ENCODE measurements at regions not wholly inside any gene's neighbourhood (a gene's known extent, or its start where the extent isn't known, plus 50 kb on each side); places are given as distances from the start of the nearest gene placed in this dataset.
"Not testable (repeated sequence)": the region's sequence is repeated elsewhere in the genome, so short reads cannot be mapped to it uniquely, and the experiment has no call there.

- Histone ChIP-seq H3K27me3 (no peaks in the 10 kb centered on the region), H3K4me3 (no peak overlapping the region), H3K27ac (no peak overlapping the region), H3K9me3 (no peaks in the 10 kb centered on the region), H3K36me3 (no peaks in the 10 kb centered on the region), H3K4me1 (no peaks in the 10 kb centered on the region)
- no peak for DNase-seq
- intact Hi-C loops (cut with DNase I) = no loop called here
- no peak for TF ChIP-seq POLR2A (IDR thresholded peaks at IDR 0.05)
- TF ChIP-seq, protein P1, sequence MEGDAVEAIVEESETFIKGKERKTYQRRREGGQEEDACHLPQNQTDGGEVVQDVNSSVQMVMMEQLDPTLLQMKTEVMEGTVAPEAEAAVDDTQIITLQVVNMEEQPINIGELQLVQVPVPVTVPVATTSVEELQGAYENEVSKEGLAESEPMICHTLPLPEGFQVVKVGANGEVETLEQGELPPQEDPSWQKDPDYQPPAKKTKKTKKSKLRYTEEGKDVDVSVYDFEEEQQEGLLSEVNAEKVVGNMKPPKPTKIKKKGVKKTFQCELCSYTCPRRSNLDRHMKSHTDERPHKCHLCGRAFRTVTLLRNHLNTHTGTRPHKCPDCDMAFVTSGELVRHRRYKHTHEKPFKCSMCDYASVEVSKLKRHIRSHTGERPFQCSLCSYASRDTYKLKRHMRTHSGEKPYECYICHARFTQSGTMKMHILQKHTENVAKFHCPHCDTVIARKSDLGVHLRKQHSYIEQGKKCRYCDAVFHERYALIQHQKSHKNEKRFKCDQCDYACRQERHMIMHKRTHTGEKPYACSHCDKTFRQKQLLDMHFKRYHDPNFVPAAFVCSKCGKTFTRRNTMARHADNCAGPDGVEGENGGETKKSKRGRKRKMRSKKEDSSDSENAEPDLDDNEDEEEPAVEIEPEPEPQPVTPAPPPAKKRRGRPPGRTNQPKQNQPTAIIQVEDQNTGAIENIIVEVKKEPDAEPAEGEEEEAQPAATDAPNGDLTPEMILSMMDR (IDR thresholded peaks at IDR 0.05) = no peak
- WGBS, 2 donors = 66 to 89% methylated on average over 3 of the region's 3 CpGs
Observed at GRCh38 chr3:34676436-34676835, 878.0 kb downstream of the PDCD6IP start.

- TF ChIP-seq POLR2A (IDR thresholded peaks at IDR 0.05) = no peak
- TF ChIP-seq, protein P1 (IDR thresholded peaks at IDR 0.05) = no peak
Observed at GRCh38 chr3:34678575-34678974, 880.1 kb downstream of the PDCD6IP start.

DNA sequence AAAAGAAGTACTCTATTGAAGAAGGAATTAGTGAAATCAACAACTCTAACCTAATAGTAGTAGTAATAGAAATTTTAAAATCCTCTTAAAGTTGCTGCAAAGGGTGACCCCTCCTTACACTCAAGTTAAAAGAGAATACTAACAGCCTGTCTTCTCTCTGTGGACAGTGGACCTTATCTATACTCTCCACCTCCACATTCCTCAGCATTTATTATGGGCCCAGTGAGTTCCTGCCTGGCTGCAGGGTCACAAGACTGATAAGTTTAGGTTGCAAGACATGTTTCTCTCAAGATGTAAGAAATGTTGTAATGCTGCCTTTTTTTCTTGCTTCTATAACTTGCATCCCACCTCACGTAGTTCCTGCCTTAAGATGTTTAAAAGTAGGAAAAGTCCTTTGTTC is 880.6 kb downstream of the PDCD6IP start:
- intact Hi-C loops (cut with DNase I); H3K36me3 ChIP-seq; H3K9me3 ChIP-seq; DNase-seq; H3K27me3 ChIP-seq; H3K27ac ChIP-seq; H3K4me1 ChIP-seq; H3K4me3 ChIP-seq: not testable (repeated sequence)
- 71 to 72% methylated on average over 1 of the region's 1 CpG for WGBS, 2 donors

More at GRCh38 chr3:34678575-34678974, 880.1 kb downstream of the PDCD6IP start:
- no peak overlapping the region for H3K27ac ChIP-seq
- no peaks in the 10 kb centered on the region for H3K4me1 ChIP-seq
- H3K27me3 ChIP-seq = no peaks in the 10 kb centered on the region
- no peak for DNase-seq
- intact Hi-C loops (cut with DNase I) = no loop called here
- no peak overlapping the region for H3K4me3 ChIP-seq
- no peaks in the 10 kb centered on the region for H3K36me3 ChIP-seq
- no peaks in the 10 kb centered on the region for H3K9me3 ChIP-seq

DNA sequence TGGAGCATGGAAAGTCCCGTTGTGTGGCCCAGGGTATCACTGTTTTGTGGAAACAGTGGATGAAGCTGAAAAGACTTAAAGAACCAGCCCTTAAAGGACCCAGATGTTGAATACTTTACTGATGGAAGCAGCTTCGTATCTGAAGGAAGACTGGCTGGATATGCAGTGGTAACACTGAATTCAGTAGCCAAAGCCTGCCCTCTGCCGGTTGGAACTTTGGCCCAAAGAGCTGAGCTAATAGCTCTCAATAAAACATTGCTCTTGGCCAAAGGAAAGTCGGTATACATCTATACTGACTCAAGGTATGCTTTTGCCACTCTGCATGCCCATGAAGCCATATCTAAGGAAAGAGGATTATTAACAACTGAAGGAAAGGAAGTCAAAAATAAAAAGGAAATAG is 885.4 kb downstream of the PDCD6IP start:
- intact Hi-C loops (cut with DNase I) = loop anchor here (10.0 kb wide), 1 partner anchor 799 kb away; no protein-coding TSS in a partner anchor
- Histone ChIP-seq H3K27ac (no peak overlapping the region), H3K27me3 (no peaks in the 10 kb centered on the region), H3K4me3 (no peak overlapping the region), H3K9me3 (no peaks in the 10 kb centered on the region), H3K36me3 (no peaks in the 10 kb centered on the region), H3K4me1 (no peaks in the 10 kb centered on the region)
- TF ChIP-seq, protein P1 (IDR thresholded peaks at IDR 0.05) = peak in 5 of 6 experiments; percentile 37 to 60 (median 40)
- TF ChIP-seq POLR2A (IDR thresholded peaks at IDR 0.05) = no peak
- 29 to 63% methylated on average over 4 of the region's 4 CpGs for WGBS, 2 donors
- DNase-seq = no peak

GRCh38 chr3:34686541-34686940 is 888.1 kb downstream of the PDCD6IP start:
- WGBS, 2 donors = 81 to 86% methylated on average over 1 of the region's 1 CpG
- no peaks in the 10 kb centered on the region for H3K27me3 ChIP-seq
- H3K27ac ChIP-seq = no peak overlapping the region
- no peaks in the 10 kb centered on the region for H3K4me1 ChIP-seq
- no peaks in the 10 kb centered on the region for H3K9me3 ChIP-seq
- intact Hi-C loops (cut with DNase I) = loop anchor here (10.0 kb wide), 1 partner anchor 802 kb away; no protein-coding TSS in a partner anchor
- no peak for DNase-seq
- no peaks in the 10 kb centered on the region for H3K36me3 ChIP-seq
- TF ChIP-seq, protein P1 (IDR thresholded peaks at IDR 0.05) = no peak
- no peak for TF ChIP-seq POLR2A (IDR thresholded peaks at IDR 0.05)
- no peak overlapping the region for H3K4me3 ChIP-seq

DNA sequence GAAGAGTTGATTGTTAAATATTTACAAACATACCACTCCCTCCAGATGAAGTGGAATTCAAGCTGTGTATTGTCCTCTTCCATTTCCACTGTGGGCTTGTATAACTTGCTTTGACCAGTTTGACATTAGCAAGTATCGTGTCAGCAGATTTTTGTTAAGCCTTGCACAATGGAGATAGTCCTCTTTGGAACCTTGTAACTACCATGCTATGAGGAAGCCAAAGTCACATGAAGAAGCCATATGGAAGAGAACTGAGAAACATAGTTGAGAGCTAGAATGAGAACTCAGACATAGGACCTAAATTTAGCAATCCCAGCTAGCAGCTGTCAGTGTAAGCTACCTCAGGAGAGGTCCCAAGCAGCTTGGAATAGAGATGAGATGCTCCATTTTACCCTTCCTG is 889.2 kb downstream of the PDCD6IP start:
- no peak for DNase-seq

More for the DNA sequence above, 889.2 kb downstream of the PDCD6IP start:
- Histone ChIP-seq H3K4me3 (no peak overlapping the region), H3K27ac (no peak overlapping the region), H3K27me3 (no peaks in the 10 kb centered on the region), H3K9me3 (no peaks in the 10 kb centered on the region), H3K4me1 (no peaks in the 10 kb centered on the region), H3K36me3 (no peaks in the 10 kb centered on the region)
- TF ChIP-seq POLR2A (IDR thresholded peaks at IDR 0.05) = no peak
- TF ChIP-seq, protein P1 (IDR thresholded peaks at IDR 0.05) = no peak
- WGBS, 2 donors = 47 to 88% methylated on average over 1 of the region's 1 CpG
- intact Hi-C loops (cut with DNase I) = loop anchor here (10.0 kb wide), 1 partner anchor 803 kb away; no protein-coding TSS in a partner anchor

Data from esophagus squamous epithelium (tissue), 5 donors.